Testis (tissue), 2 donors: ENCODE measurements at regions not wholly inside any gene's neighbourhood (a gene's known extent, or its start where the extent isn't known, plus 50 kb on each side); places are given as distances from the start of the nearest gene placed in this dataset.

Source experiments
- DNase-seq: peaks from one replicate; pipeline ENCODE4 v3.0.0-alpha.2; 2019
- H3K27ac ChIP-seq, 2 donors: fragments of 200-600 bp; sonication (generic); one replicate each; pipeline ENCODE4 v1.5.1; 2019
- H3K27me3 ChIP-seq: fragments of 200-600 bp; sonication (generic); one replicate; pipeline ENCODE4 v1.5.1; 2019
- H3K36me3 ChIP-seq: fragments of 200-600 bp; sonication (generic); one replicate; pipeline ENCODE4 v1.5.1; 2017; ENCODE audit warnings: low read depth; ENCODE audit errors: missing control alignments
- H3K4me1 ChIP-seq: fragments of 200-600 bp; sonication (generic); one replicate; pipeline ENCODE4 v1.5.1; 2019
- H3K4me3 ChIP-seq, 2 donors: fragments of 200-600 bp; sonication (generic); one replicate each; pipeline ENCODE4 v1.5.1; 2017 to 2019
- H3K9me3 ChIP-seq: fragments of 200-600 bp; sonication (generic); one replicate; pipeline ENCODE4 v1.5.1; 2017
- POLR2A ChIP-seq: fragments of 450-650 bp; IDR thresholded peaks from one replicate; pipeline ENCODE4 v1.6.1; 2017; ENCODE audit warnings: antibody characterized with exemption, mild to moderate bottlenecking, moderate library complexity
- WGBS, 2 donors: methylation state at CpG; one replicate each; pipeline ENCODE4 v1.1.5; 2018; 5-methylcytosine and 5-hydroxymethylcytosine counted together
- intact Hi-C: fragments of 100-400 bp; cut with DNase I; formaldehyde crosslinking; loops from one replicate; pipeline ENCODE4 v1.15.1; 2023; ENCODE audit warnings: low total_unique reads
- TF ChIP-seq, protein P1 (sequence below), 3 experiments: fragments of 450-650 bp in 2 of 3; fragments of 200-600 bp in 1 of 3; sonication (generic) in 1 of 3; IDR thresholded peaks; one replicate each; pipeline ENCODE4 v1.5.1; 2016 to 2019; ENCODE audit warnings: antibody characterized with exemption in 3 of 3, mild to moderate bottlenecking in 2 of 3, moderate library complexity in 1 of 3

DNA sequence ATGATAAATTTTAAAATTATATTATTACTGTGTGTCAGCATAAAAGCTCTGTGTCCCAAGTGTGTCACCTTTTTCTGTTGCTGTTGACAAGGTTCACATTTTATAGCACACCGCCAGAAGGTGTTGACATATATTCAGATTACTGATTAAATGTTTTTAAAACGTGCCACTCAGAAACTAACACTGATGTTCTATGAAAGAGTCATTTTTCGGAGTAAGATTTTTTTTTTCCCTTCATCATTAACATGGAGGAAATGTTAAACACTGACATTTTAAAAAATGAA, 197.5 kb downstream of the TM9SF2 start:
- Histone ChIP-seq H3K9me3 (no peaks in the 10 kb centered on the region), H3K4me1 (no peaks in the 10 kb centered on the region), H3K27me3 (no peaks in the 10 kb centered on the region), H3K27ac (no peak overlapping the region), H3K36me3 (no peaks in the 10 kb centered on the region), H3K4me3 (no peak overlapping the region)
- WGBS, 2 donors = 83 to 89% methylated on average over 3 of the region's 3 CpGs
- intact Hi-C loops = no loop called here
- no peak for DNase-seq
- TF ChIP-seq POLR2A = no peak
- TF ChIP-seq, protein P1, sequence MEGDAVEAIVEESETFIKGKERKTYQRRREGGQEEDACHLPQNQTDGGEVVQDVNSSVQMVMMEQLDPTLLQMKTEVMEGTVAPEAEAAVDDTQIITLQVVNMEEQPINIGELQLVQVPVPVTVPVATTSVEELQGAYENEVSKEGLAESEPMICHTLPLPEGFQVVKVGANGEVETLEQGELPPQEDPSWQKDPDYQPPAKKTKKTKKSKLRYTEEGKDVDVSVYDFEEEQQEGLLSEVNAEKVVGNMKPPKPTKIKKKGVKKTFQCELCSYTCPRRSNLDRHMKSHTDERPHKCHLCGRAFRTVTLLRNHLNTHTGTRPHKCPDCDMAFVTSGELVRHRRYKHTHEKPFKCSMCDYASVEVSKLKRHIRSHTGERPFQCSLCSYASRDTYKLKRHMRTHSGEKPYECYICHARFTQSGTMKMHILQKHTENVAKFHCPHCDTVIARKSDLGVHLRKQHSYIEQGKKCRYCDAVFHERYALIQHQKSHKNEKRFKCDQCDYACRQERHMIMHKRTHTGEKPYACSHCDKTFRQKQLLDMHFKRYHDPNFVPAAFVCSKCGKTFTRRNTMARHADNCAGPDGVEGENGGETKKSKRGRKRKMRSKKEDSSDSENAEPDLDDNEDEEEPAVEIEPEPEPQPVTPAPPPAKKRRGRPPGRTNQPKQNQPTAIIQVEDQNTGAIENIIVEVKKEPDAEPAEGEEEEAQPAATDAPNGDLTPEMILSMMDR (IDR thresholded peaks at IDR 0.05) = no peak

DNA sequence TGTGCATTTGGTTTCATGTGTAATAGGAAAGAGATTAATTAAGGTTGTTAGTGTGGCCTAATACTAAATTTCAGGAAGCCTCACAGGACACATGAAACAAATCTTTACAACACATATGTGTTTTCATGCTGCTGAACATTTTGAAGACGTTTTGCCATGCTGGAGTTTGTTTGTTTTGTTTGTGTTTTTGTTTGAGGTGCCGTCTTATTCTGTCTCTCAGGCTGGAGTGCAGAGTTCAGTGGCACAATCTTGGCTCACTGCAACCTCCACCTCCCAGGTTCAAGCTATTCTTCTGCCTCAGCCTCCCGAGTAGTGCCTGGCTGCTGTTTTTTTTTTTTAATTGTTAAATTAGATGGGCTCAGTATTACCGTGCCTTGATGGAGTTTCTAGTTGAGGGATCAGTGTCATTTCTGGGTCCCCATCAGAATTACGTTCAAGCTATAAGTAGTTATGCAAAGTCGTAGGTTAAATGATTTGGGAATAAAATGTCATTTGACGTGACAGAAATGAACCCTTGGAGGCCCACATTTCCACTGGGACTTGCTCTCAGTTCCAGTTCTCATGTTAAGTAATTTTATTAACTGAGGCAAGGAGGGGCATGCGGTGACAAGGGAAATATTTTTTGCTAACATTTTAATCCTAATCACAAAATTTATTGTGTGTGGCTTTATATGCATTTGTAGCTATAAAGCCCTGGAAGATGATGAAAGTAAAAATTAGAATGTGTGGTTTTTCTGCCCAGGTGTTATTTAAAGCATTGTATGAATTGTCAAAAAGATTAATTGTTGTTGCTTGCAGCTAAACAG, 196.9 kb downstream of the TM9SF2 start:
- Histone ChIP-seq H3K4me1 (no peaks in the 10 kb centered on the region), H3K36me3 (no peaks in the 10 kb centered on the region), H3K4me3 (no peak overlapping the region), H3K9me3 (no peaks in the 10 kb centered on the region), H3K27me3 (no peaks in the 10 kb centered on the region), H3K27ac (no peak overlapping the region)
- no peak for DNase-seq
- TF ChIP-seq, protein P1 (IDR thresholded peaks at IDR 0.05) = no peak
- no peak for TF ChIP-seq POLR2A
- 79 to 91% methylated on average over 8 of the region's 8 CpGs for WGBS, 2 donors
- intact Hi-C loops = no loop called here

DNA sequence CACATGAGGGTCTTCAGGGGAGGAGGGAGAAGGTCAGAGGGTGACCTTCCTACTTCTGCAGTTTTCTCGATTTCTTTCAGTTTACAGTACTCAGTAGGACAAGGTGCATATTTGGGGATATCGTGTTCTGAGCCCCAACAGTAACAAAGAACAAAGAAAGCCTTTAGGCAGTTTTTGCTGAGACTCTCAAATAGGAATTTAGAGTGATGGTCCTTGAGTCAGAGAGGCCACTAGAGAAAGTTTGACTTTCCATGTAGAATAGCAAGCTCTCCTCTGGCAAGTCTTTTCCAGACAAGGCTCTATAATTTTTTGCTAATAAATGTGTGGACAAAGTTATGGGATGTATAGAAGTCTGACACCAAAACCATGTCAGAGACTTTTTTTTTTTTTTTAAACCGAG, 194.6 kb downstream of the TM9SF2 start:
- no peak for DNase-seq
- H3K4me1 ChIP-seq = no peaks in the 10 kb centered on the region
- no peaks in the 10 kb centered on the region for H3K36me3 ChIP-seq
- no peaks in the 10 kb centered on the region for H3K9me3 ChIP-seq
- no peaks in the 10 kb centered on the region for H3K27me3 ChIP-seq
- intact Hi-C loops = no loop called here
- no peak overlapping the region for H3K4me3 ChIP-seq
- TF ChIP-seq, protein P1 (IDR thresholded peaks at IDR 0.05) = no peak
- TF ChIP-seq POLR2A = no peak
- WGBS, 2 donors = 88 to 93% methylated on average over 3 of the region's 3 CpGs
- H3K27ac ChIP-seq = no peak overlapping the region

DNA sequence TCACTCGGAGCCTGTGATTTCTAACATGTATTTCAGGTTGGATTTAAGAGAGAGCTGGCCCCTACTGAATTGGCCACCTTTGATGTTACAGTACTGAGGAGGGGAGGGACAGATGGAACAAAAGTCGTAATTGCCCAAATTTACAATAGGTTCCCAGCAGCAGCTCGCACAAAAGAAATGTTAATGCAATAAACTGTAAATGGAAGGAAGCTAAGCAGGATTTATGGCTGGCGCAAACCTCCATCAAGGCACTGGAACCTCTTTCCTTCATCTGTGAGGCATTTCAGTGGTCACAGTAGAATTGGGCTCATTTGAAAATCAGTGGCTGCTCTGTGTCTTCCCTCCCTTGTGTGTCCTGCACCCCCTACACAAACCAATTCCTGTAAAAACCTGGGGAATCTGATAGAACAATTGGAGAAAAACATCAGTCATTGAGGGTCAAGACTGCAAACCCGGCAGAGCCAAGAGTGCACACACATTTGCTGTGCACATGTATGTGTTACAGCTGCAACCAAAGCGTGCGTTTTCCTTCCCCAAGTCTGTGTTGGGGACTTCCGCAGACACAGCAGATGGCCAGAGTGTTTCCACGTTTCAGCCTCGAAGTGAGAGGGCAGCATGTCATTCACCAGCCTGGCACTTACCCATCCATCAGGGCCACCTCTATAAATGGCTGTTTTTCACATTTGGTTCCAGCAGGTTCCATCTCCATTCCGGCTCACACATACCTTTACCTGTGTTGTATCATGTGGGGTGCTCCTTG, 192.8 kb downstream of the TM9SF2 start:
- no peaks in the 10 kb centered on the region for H3K36me3 ChIP-seq
- DNase-seq = no peak
- intact Hi-C loops = no loop called here
- WGBS, 2 donors = 83 to 84% methylated on average over 11 of the region's 11 CpGs
- no peaks in the 10 kb centered on the region for H3K27me3 ChIP-seq
- no peak overlapping the region for H3K4me3 ChIP-seq
- no peak overlapping the region for H3K27ac ChIP-seq
- no peak for TF ChIP-seq POLR2A
- TF ChIP-seq, protein P1 (IDR thresholded peaks at IDR 0.05) = no peak
- no peaks in the 10 kb centered on the region for H3K9me3 ChIP-seq
- H3K4me1 ChIP-seq = no peaks in the 10 kb centered on the region
